HK-2 (cell line): ENCODE measurements at regions not wholly inside any gene's neighbourhood (a gene's known extent, or its start where the extent isn't known, plus 50 kb on each side); places are given as distances from the start of the nearest gene placed in this dataset.

ENCODE experiments used
- DNase-seq: peaks from one replicate; pipeline ENCODE4 v3.0.0-alpha.2; 2018; ENCODE audit not compliant: unreplicated experiment

DNA sequence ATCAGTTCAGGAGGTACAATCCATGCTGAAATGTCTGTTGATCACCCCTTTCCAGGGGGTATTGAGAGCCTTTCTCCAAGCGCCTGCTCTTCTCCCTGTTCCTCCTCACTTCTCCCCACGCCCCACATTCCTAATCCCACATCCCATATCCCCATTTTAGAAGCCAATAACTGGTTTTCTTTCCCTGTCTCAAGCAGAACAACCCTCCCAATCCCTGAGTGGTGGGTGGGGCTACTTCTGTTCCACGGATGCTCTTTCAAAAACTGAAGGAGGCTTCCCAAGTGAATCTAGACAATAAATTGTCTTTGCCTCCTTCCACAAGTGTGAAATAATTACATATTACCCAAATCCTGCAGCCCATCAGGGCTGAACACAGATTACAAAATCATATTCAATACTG lies 77.0 kb upstream of the SEMA6A start:
- no peak for DNase-seq

DNA sequence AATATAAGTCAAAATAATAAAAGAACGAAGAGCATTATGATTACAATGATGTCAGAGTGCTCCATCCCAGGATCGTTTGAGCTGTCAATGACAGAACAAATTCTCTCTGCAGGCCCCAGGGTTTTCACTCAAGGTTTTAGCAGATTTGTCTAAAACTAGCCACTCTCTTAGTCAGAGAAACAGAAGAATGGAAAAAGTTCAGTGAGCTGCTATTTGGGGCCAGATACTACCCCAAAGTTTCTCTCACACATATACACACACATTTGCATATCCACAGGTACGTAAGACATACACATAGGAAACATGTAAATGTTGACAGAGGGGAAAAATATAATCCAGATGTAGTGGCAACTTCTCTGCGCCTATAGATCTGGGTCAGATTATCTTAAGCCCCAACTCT lies 76.3 kb upstream of the SEMA6A start:
- no peak for DNase-seq

DNA sequence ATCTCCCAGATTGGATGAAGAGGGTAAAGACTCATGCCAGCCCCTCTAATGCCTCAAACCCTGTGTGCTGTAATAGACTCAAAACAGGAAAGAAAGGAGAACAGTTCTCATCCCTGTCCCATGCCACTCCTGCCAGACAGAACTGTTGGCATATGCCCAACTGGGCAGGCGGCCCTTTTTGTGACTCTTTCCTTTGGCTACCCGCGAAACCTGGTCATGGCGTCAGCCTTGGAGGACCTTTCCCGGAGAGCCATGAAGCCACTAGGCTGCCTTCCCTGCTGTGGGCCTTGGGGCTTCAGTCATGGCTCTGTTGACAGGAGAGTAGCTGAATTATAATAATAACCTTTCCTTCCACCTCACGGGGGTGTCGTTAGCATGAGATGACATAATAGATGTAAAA lies 75.9 kb upstream of the SEMA6A start:
- no peak for DNase-seq

DNA sequence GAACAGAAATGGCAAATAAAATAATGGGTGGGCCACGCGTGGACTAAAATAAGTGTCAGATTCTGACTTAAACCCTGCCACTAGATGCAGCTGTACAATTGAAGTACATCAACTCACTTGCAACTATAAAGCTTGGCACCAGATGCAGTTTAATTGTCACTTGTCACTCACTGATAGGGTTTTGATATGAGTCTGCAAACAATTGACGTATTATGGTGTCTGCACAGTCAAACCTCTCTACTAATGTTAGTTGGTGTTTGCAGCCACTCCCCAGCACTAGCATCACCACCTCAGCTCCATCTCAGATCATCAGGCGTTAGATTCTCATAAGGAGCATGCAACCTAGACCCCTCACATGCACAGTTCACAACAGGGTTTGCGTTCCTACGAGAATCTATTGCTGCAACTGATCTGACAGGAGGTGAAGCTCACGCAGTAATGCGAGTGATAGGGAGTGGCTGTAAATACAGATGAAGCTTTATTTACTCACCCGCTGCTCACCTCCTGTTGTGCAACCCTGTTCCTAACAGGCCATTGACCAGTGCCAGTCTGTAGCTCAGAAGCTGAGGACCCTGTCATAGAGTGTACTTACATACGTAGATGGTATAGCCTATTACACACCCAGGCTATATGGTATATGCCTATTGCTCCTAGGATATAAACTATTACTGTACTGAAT lies 72.1 kb upstream of the SEMA6A start:
- no peak for DNase-seq

DNA sequence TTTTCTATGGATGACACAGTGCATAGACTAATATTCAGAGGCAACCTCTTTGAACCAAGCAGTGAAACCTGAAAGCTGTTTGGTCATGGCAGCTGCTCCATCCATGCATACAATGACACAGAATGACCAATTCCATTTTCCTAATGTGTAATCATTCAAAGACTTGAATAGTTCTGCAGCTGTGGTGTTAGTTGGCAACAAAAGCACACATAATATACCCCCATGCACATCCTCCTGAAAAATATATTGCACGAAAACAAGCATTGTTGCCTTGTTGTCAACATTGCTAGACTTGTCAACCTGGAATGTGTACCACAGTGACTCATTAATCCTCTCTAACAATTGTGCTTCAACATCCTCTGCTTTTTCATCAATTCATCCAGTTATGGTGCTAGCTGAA lies 71.0 kb upstream of the SEMA6A start:
- DNase-seq = no peak

DNA sequence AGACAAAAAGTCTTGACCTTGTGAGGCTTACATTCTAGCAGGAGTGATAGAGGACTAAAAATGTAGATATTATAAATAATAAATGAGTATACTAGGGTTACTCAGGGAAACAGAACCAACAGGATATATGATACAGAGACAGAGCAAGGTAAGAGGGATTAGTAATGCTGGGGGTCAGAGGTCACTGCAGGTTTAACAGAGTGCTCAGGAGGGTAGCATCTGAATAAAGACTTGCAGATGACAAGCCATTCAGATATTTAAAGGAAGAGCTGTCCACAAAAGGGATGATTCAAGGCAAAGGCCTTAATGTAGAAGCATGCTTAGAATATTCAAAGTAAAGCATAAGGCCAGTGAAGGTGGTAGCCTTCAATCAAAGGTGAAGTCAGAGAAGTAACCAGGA lies 65.6 kb upstream of the SEMA6A start:
- DNase-seq = no peak

DNA sequence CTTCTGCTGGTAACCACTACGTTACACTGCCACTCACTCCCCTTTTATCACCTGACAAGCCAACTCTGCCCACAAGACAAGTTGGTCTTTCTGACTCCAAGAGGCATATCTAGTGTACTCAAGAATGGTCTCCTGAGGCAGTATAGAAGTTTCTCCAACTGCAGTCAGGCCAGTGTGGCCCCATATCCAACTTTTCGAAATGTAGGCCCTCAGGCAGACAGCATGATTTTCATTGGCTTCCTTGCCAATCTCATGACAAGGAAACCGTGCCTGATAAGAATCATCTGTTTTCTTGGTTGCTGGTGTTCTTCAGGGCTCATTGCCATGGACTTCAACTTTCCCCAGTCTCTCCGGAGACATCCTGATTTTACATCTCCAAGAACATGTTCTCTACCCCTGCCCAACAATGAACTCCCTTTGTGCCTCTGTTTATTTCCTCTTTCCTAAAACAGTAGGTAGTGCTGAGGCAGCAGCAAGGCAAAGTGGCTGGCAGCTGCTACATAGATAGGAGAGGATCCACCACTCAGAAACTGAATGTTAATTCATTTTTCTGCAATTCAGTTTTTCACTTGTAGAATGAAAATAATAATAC lies 62.6 kb upstream of the SEMA6A start:
- no peak for DNase-seq

DNA sequence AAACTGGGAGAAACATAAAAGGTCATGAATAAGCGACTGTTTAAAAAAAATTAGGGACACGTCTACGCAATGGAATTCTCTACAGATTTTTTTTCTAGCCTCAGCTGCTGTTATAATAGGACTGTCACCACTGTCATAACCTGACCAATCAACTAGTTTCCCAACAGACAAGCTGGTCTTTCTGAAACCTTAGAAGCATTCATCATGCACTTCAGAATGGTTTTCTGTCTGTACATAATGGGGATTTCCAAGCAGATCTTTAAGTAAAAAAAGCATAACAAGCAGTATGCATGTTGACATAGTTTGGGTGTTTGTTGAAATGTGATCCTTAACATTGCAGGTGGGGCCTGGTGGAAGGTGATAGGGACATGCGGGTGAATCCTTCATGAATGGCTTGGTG lies 58.3 kb upstream of the SEMA6A start:
- DNase-seq = no peak

DNA sequence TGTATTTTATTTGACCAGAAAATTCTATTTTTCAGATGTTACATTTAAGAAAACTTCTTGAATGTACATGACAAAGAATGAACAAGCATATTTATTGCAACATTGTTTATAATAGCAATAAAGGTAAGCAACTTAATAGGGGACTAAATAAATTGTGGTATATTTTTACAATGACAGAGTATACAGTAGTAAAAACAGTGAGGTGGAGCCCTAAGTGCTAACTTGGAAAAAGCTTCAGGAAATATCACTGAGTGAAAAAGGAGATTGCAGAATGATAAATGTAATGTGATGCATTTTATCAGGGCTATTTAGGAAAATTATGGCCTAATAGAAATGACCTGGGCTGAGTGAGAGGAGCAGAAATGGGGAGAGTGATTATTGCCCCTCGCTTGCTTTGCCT lies 56.5 kb upstream of the SEMA6A start:
- no peak for DNase-seq

DNA sequence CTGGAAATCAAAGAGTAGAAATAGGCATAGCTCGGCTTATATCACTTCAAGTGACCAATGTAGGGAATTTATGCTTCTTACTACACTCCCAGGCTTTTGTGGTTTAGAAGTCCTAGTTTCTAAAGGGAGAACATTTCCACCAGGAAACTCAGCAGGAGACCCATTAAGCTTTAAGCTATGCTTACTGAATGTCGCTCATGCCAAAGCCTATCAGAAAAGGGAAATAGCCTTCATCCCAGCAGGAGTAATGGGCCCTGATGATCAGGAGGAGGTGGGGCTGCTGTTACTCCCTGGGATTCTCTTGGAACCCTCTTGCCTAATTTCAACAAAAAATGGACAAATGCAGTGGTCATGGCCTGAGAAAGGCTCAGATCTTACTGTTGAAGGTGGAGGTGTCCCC lies 54.5 kb upstream of the SEMA6A start:
- no peak for DNase-seq

DNA sequence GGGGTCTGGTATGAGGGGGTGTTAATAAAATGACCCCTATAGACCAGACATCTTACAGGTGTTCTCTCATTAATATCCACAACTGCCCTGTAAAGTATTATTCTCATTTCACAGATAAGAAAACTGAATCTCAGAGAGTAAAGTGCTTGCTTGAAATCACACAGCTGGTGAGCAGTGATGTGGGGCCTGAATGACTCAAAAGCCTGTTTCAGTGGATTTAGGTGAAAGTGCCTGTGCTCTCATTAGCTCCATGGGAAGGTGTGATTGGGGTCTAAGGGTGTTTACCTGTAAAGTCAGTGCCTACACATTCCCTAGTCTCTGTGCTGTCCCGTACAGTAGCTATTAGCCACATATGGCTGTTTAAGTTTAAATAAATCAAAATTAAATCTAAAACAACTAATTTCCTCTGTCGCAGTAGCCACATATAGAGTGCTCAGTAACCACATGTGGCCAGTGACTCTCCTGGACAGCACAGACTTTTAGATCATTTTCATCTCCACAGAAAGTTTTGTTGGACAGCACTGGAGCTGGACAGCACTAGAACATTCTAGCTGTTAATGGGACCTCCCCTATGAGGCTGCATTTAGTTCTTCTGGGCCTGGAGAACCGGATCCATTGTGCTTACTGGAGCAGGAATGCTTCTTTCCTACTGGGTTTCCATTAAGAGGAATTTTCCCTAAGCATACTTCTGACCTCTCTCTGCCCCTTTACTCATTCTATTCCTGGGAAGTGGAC lies 52.5 kb upstream of the SEMA6A start:
- no peak for DNase-seq

DNA sequence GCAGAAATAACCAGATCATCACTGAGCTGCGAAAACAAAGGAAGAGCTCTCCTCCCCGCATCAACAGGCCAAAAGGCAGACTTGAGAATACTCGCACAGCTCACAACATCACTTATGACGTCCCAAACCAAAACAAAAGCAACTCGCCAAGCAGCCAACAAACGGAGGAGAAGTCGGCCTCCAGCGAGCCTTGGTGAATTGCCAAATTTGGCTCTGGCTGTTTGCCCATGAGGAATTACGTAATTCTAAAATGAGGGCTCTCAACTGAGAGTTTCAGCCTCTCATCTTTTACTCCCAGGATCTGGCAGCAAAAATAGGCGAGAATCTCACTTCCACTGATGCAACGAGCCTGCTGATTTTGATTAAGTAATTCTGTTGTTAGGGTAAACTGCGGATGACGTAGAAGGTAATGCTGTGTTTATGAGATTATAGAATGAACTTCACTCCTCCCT lies 51.7 kb upstream of the SEMA6A start:
- DNase-seq = no peak
